ENCODE measurements at regions not wholly inside any gene's neighbourhood (a gene's known extent, or its start where the extent isn't known, plus 50 kb on each side); places are given as distances from the start of the nearest gene placed in this dataset.

DNA sequence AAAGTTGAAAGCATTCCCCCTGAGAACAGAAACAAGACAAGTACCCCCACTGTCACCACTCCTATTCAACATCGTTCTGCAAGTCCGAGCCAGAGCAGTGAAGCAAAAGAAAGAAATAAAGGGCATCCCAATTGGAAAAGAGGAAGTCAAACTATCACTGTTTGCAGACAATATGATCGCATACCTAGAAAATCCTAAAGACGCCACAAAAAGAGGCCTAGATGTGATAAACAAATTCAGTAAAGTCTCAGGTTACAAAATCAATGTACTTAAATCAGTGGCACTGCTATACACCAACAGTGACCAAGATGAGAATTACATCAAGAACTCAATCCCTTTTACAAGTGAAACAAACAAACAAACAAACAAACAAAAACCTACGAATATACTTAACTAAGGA, 87.7 kb upstream of the COCH start:
- DNase-seq: no peak
- Histone ChIP-seq H3K4me1 (no peaks in the 10 kb centered on the region), H3K9me3 (no peaks in the 10 kb centered on the region), H3K27ac (no peak overlapping the region), H3K9ac (ENCODE audit: low read depth in 2 of 2, low read length in 2 of 2) (no peak overlapping the region), H3K36me3 (no peaks in the 10 kb centered on the region), H3K4me3 (no peak overlapping the region), H3K27me3 (no peaks in the 10 kb centered on the region)
- TF ChIP-seq CTCF (IDR thresholded peaks at IDR 0.05): no peak
- intact Hi-C loops (cut with DNase I): no loop called here

- no peaks in the 10 kb centered on the region for H3K36me3 ChIP-seq
- no peak for DNase-seq
- intact Hi-C loops (cut with DNase I): no loop called here
- H3K4me1 ChIP-seq: no peaks in the 10 kb centered on the region
- H3K4me3 ChIP-seq: no peak overlapping the region
- no peak overlapping the region for H3K9ac ChIP-seq (ENCODE audit: low read depth in 2 of 2, low read length in 2 of 2)
- no peaks in the 10 kb centered on the region for H3K9me3 ChIP-seq
- no peak for TF ChIP-seq CTCF (IDR thresholded peaks at IDR 0.05)
- H3K27me3 ChIP-seq: no peaks in the 10 kb centered on the region
- H3K27ac ChIP-seq: no peak overlapping the region
These were observed 83.5 kb upstream of the COCH start for GRCh38 chr14:30790827-30791226.

- no peaks in the 10 kb centered on the region for H3K36me3 ChIP-seq
- no peaks in the 10 kb centered on the region for H3K4me1 ChIP-seq
- no peaks in the 10 kb centered on the region for H3K27me3 ChIP-seq
- H3K4me3 ChIP-seq: no peak overlapping the region
- TF ChIP-seq CTCF (IDR thresholded peaks at IDR 0.05): no peak
- intact Hi-C loops (cut with DNase I): no loop called here
- no peaks in the 10 kb centered on the region for H3K9me3 ChIP-seq
- DNase-seq: no peak
- no peak overlapping the region for H3K27ac ChIP-seq
- H3K9ac ChIP-seq (ENCODE audit: low read depth in 2 of 2, low read length in 2 of 2): no peak overlapping the region
These were observed 82.6 kb upstream of the COCH start for GRCh38 chr14:30791522-30792351.

GRCh38 chr14:30796707-30797106, 77.7 kb upstream of the COCH start:
- DNase-seq: no peak
- Histone ChIP-seq H3K9me3 (no peaks in the 10 kb centered on the region), H3K27me3 (no peaks in the 10 kb centered on the region), H3K9ac (ENCODE audit: low read depth in 2 of 2, low read length in 2 of 2) (no peak overlapping the region), H3K36me3 (no peaks in the 10 kb centered on the region), H3K4me1 (no peaks in the 10 kb centered on the region), H3K27ac (no peak overlapping the region), H3K4me3 (no peak overlapping the region)
- intact Hi-C loops (cut with DNase I): no loop called here
- TF ChIP-seq CTCF (IDR thresholded peaks at IDR 0.05): no peak

- H3K4me3 ChIP-seq: no peak overlapping the region
- H3K27ac ChIP-seq: no peak overlapping the region
- H3K9me3 ChIP-seq: no peaks in the 10 kb centered on the region
- no peak for TF ChIP-seq CTCF (IDR thresholded peaks at IDR 0.05)
- no peaks in the 10 kb centered on the region for H3K4me1 ChIP-seq
- no peak for DNase-seq
- no peak overlapping the region for H3K9ac ChIP-seq (ENCODE audit: low read depth in 2 of 2, low read length in 2 of 2)
- H3K27me3 ChIP-seq: no peaks in the 10 kb centered on the region
- H3K36me3 ChIP-seq: no peaks in the 10 kb centered on the region
- intact Hi-C loops (cut with DNase I): no loop called here
These were observed 75.8 kb upstream of the COCH start for GRCh38 chr14:30798516-30798915.

All from colonic mucosa (tissue), 4 donors.